WTC11 (cell line): ENCODE measurements at regions not wholly inside any gene's neighbourhood (a gene's known extent, or its start where the extent isn't known, plus 50 kb on each side); places are given as distances from the start of the nearest gene placed in this dataset.

Source experiments
- ATAC-seq: fragments of 200-7000 bp; cut with Tn5 transposase; 2 replicates; pipeline ENCODE4 v1.10.0; 2021; ENCODE audit warnings: mild to moderate bottlenecking, moderate library complexity
- CTCF ChIA-PET: fragments of 300-600 bp; sonication (Branson Sonifier 250); formaldehyde crosslinking; loops from one replicate; lab custom pipeline; 2021; ENCODE audit warnings: antibody characterized with exemption; lab: Charles Lee
- POLR2A ChIA-PET: fragments of 350-600 bp; sonication (Branson Sonifier 250); formaldehyde crosslinking; loops from one replicate; lab custom pipeline; 2021; ENCODE audit warnings: antibody characterized with exemption; lab: Charles Lee
- DNase-seq: peaks from one replicate; pipeline ENCODE4 v3.0.0; 2021; ENCODE audit warnings: low spot score
- H3K27ac Mint-ChIP-seq: 2 replicates; pipeline ENCODE4 v1.8.0; 2021; ENCODE audit warnings: mixed read lengths
- H3K27me3 Mint-ChIP-seq: 2 replicates; pipeline ENCODE4 v1.8.0; 2021; ENCODE audit warnings: low read depth, mild to moderate bottlenecking, moderate library complexity, mixed read lengths
- H3K36me3 Mint-ChIP-seq: 2 replicates; pipeline ENCODE4 v1.8.0; 2021; ENCODE audit warnings: mixed read lengths
- H3K4me1 Mint-ChIP-seq: 2 replicates; pipeline ENCODE4 v1.8.0; 2022; ENCODE audit warnings: mixed read lengths
- H3K4me3 Mint-ChIP-seq: 2 replicates; pipeline ENCODE4 v1.8.0; 2021; ENCODE audit warnings: mild to moderate bottlenecking, moderate library complexity, mixed read lengths
- H3K9me3 Mint-ChIP-seq: 2 replicates; pipeline ENCODE4 v1.8.0; 2021; ENCODE audit warnings: mixed read lengths
- AR ChIP-seq: fragments of 250-450 bp; sonication (Bioruptor Pico); IDR thresholded peaks from 2 replicates; pipeline ENCODE4 v1.9.0; 2021; ENCODE audit warnings: mild to moderate bottlenecking
- ATF6 ChIP-seq: sonication (generic); formaldehyde crosslinking; IDR thresholded peaks from 2 replicates; pipeline ENCODE4 v1.8.1; 2023; ENCODE audit warnings: mild to moderate bottlenecking, missing genetic modification reagents
- CREM ChIP-seq: sonication (generic); formaldehyde crosslinking; IDR thresholded peaks from 2 replicates; pipeline ENCODE4 v1.8.1; 2022; ENCODE audit warnings: mild to moderate bottlenecking, missing genetic modification reagents, moderate library complexity
- GTF2I ChIP-seq: fragments of 250-450 bp; sonication (Bioruptor Pico); conservative IDR thresholded peaks from 2 replicates; pipeline ENCODE4 v1.4.0; 2021; ENCODE audit warnings: mild to moderate bottlenecking
- JUN ChIP-seq: sonication (generic); formaldehyde crosslinking; IDR thresholded peaks from 2 replicates; pipeline ENCODE4 v1.8.0; 2023; ENCODE audit warnings: mild to moderate bottlenecking, missing genetic modification reagents
- MYBL2 ChIP-seq: sonication (generic); formaldehyde crosslinking; IDR thresholded peaks from 2 replicates; pipeline ENCODE4 v1.8.1; 2023; ENCODE audit warnings: mild to moderate bottlenecking, moderate library complexity, missing genetic modification reagents
- NFYB ChIP-seq: sonication (generic); formaldehyde crosslinking; conservative IDR thresholded peaks from 2 replicates; pipeline ENCODE4 v1.8.0; 2022; ENCODE audit warnings: low read depth, missing genetic modification reagents
- SMAD4 ChIP-seq: sonication (generic); formaldehyde crosslinking; IDR thresholded peaks from 2 replicates; pipeline ENCODE4 v1.8.0; 2022; ENCODE audit warnings: mild to moderate bottlenecking, missing genetic modification reagents
- ZNF263 ChIP-seq: sonication (generic); formaldehyde crosslinking; IDR thresholded peaks from 2 replicates; pipeline ENCODE4 v1.8.1; 2022; ENCODE audit warnings: low read depth, mild to moderate bottlenecking, moderate library complexity, missing genetic modification reagents
- ZNF416 ChIP-seq: fragments of 250-450 bp; sonication (Bioruptor Pico); IDR thresholded peaks from 2 replicates; pipeline ENCODE4 v1.9.0; 2021; ENCODE audit warnings: mild to moderate bottlenecking, inconsistent platforms
- ZNF671 ChIP-seq: fragments of 250-450 bp; sonication (Bioruptor Pico); IDR thresholded peaks from 2 replicates; pipeline ENCODE4 v1.8.0; 2021; ENCODE audit warnings: mild to moderate bottlenecking
- ZSCAN18 ChIP-seq: fragments of 250-450 bp; sonication (Bioruptor Pico); IDR thresholded peaks from 2 replicates; pipeline ENCODE4 v2.1.2; 2022; ENCODE audit warnings: mild to moderate bottlenecking, moderate library complexity
- TF ChIP-seq, protein P1 (sequence below): sonication (generic); formaldehyde crosslinking; conservative IDR thresholded peaks from 2 replicates; pipeline ENCODE4 v1.8.1; 2022; ENCODE audit warnings: mild to moderate bottlenecking, missing genetic modification reagents
- TF ChIP-seq, protein P2 (sequence below): sonication (generic); formaldehyde crosslinking; IDR thresholded peaks from 2 replicates; pipeline ENCODE4 v1.8.0; 2023; ENCODE audit warnings: missing genetic modification reagents
- TF ChIP-seq, protein P3 (sequence below): sonication (generic); formaldehyde crosslinking; IDR thresholded peaks from 2 replicates; pipeline ENCODE4 v1.8.1; 2022; ENCODE audit warnings: mild to moderate bottlenecking, moderate library complexity, missing genetic modification reagents
- TF ChIP-seq, protein P4 (sequence below): sonication (generic); formaldehyde crosslinking; IDR thresholded peaks from 2 replicates; pipeline ENCODE4 v1.8.1; 2023; ENCODE audit warnings: mild to moderate bottlenecking, missing genetic modification reagents, moderate library complexity
- TF ChIP-seq, protein P5 (sequence below): sonication (generic); formaldehyde crosslinking; IDR thresholded peaks from 2 replicates; pipeline ENCODE4 v1.8.1; 2022; ENCODE audit warnings: missing genetic modification reagents, borderline replicate concordance

GRCh38 chr5:35518104-35518503 is 99.6 kb upstream of the SPEF2 start (continued):
- TF ChIP-seq ATF6 (no peak), CREM (no peak), NFYB (CRISPR knock-in tag) (no peak)
- TF ChIP-seq, all 79 proteins: peak for 0

DNA sequence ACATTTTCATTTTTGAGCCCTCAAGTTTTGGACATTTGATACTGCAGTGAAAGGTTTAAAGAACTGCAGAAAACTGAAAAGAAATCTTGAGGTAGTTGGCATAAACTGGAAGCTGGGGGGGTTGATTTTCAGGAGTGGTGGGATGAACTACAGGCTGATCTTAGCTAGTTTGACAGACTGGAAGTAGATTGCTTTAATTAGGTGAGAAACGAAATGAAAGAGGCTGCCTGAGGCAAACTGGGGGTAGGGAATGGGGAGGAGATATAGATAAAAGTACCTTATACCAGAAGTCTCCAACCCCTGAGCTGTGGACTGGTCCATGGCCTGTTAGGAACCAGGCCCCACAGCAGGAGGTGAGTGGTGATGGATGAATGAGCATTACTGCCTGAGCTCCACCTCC is 101.4 kb upstream of the SPEF2 start:
- no peaks in the 10 kb centered on the region for H3K27me3 Mint-ChIP-seq
- no peaks in the 10 kb centered on the region for H3K4me1 Mint-ChIP-seq
- peaks cover 20% of the 10 kb centered on the region for H3K9me3 Mint-ChIP-seq
- TF ChIP-seq ZSCAN18, result no peak
- no peak for TF ChIP-seq ZNF263
- TF ChIP-seq, protein P1, sequence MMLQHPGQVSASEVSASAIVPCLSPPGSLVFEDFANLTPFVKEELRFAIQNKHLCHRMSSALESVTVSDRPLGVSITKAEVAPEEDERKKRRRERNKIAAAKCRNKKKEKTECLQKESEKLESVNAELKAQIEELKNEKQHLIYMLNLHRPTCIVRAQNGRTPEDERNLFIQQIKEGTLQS, result no peak
- TF ChIP-seq AR (CRISPR knock-in tag), result no peak
- POLR2A ChIA-PET, result no interaction called here
- H3K4me3 Mint-ChIP-seq, result no peak overlapping the region
- no peak for ATAC-seq
- no peak for DNase-seq
- CTCF ChIA-PET, result no interaction called here
- H3K36me3 Mint-ChIP-seq, result no peaks in the 10 kb centered on the region; the same call in 1 of the 2 replicates
- H3K27ac Mint-ChIP-seq, result no peak overlapping the region

GRCh38 chr5:35513612-35514011 is 104.1 kb upstream of the SPEF2 start:
- ChIA-PET CTCF (no interaction called here), POLR2A (no interaction called here)
- no peaks in the 10 kb centered on the region for H3K27me3 Mint-ChIP-seq
- peaks cover 38% of the 10 kb centered on the region for H3K9me3 Mint-ChIP-seq
- DNase-seq (no peak), ATAC-seq (no peak)
- H3K27ac Mint-ChIP-seq, result no peak overlapping the region
- TF ChIP-seq JUN (no peak), MYBL2 (CRISPR knock-in tag) (no peak), ZNF416 (CRISPR knock-in tag) (no peak), ZNF671 (CRISPR knock-in tag) (no peak), SMAD4 (CRISPR knock-in tag) (no peak), GTF2I (no peak)
- TF ChIP-seq, protein P2, sequence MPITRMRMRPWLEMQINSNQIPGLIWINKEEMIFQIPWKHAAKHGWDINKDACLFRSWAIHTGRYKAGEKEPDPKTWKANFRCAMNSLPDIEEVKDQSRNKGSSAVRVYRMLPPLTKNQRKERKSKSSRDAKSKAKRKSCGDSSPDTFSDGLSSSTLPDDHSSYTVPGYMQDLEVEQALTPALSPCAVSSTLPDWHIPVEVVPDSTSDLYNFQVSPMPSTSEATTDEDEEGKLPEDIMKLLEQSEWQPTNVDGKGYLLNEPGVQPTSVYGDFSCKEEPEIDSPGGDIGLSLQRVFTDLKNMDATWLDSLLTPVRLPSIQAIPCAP, result no peak
- TF ChIP-seq, protein P3, sequence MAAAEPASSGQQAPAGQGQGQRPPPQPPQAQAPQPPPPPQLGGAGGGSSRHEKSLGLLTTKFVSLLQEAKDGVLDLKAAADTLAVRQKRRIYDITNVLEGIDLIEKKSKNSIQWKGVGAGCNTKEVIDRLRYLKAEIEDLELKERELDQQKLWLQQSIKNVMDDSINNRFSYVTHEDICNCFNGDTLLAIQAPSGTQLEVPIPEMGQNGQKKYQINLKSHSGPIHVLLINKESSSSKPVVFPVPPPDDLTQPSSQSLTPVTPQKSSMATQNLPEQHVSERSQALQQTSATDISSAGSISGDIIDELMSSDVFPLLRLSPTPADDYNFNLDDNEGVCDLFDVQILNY (CRISPR knock-in tag), result no peak
- TF ChIP-seq, protein P4, sequence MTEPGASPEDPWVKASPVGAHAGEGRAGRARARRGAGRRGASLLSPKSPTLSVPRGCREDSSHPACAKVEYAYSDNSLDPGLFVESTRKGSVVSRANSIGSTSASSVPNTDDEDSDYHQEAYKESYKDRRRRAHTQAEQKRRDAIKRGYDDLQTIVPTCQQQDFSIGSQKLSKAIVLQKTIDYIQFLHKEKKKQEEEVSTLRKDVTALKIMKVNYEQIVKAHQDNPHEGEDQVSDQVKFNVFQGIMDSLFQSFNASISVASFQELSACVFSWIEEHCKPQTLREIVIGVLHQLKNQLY (CRISPR knock-in tag), result no peak
- TF ChIP-seq, protein P5, sequence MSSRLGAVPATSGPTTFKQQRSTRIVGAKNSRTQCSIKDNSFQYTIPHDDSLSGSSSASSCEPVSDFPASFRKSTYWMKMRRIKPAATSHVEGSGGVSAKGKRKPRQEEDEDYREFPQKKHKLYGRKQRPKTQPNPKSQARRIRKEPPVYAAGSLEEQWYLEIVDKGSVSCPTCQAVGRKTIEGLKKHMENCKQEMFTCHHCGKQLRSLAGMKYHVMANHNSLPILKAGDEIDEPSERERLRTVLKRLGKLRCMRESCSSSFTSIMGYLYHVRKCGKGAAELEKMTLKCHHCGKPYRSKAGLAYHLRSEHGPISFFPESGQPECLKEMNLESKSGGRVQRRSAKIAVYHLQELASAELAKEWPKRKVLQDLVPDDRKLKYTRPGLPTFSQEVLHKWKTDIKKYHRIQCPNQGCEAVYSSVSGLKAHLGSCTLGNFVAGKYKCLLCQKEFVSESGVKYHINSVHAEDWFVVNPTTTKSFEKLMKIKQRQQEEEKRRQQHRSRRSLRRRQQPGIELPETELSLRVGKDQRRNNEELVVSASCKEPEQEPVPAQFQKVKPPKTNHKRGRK (CRISPR knock-in tag), result no peak
- H3K36me3 Mint-ChIP-seq, result no peaks in the 10 kb centered on the region; the same call in 1 of the 2 replicates
- H3K4me3 Mint-ChIP-seq, result no peak overlapping the region
- H3K4me1 Mint-ChIP-seq, result no peaks in the 10 kb centered on the region
